Right atrium auricular region (tissue), 2 donors: ENCODE measurements at regions not wholly inside any gene's neighbourhood (a gene's known extent, or its start where the extent isn't known, plus 50 kb on each side); places are given as distances from the start of the nearest gene placed in this dataset.

ENCODE experiments used
- DNase-seq: peaks from one replicate; pipeline ENCODE4 v3.0.0-alpha.2; 2019; ENCODE audit warnings: low spot score
- H3K27ac ChIP-seq, 2 donors: fragments of 200-600 bp; sonication (generic); 1 replicate in 1 of 2; 2 replicates in 1 of 2; pipeline ENCODE4 v1.5.1; 2016 to 2019
- H3K27me3 ChIP-seq, 2 donors: fragments of 200-600 bp; sonication (generic); one replicate each; pipeline versions ENCODE4 v1.5.1 to v1.6.0; 2017 to 2019
- H3K36me3 ChIP-seq: fragments of 200-600 bp; sonication (generic); one replicate; pipeline ENCODE4 v1.5.1; 2016
- H3K4me1 ChIP-seq, 2 donors: fragments of 200-600 bp; sonication (generic); one replicate each; pipeline versions ENCODE4 v1.5.1 to v1.6.0; 2017 to 2019
- H3K4me3 ChIP-seq, 2 donors: fragments of 200-600 bp; sonication (generic); 1 replicate in 1 of 2; 2 replicates in 1 of 2; pipeline ENCODE4 v1.5.1; 2017 to 2019; ENCODE audit warnings: mild to moderate bottlenecking in 1 of 2, moderate library complexity in 1 of 2
- H3K9me3 ChIP-seq, 2 donors: fragments of 200-600 bp; sonication (generic); one replicate each; pipeline ENCODE4 v1.5.1; 2019
- TF ChIP-seq, protein P1 (sequence below), 2 donors: fragments of 200-600 bp; sonication (generic); IDR thresholded peaks; one replicate each; pipeline ENCODE4 v1.5.1; 2019; ENCODE audit warnings: antibody characterized with exemption in 2 of 2

DNA sequence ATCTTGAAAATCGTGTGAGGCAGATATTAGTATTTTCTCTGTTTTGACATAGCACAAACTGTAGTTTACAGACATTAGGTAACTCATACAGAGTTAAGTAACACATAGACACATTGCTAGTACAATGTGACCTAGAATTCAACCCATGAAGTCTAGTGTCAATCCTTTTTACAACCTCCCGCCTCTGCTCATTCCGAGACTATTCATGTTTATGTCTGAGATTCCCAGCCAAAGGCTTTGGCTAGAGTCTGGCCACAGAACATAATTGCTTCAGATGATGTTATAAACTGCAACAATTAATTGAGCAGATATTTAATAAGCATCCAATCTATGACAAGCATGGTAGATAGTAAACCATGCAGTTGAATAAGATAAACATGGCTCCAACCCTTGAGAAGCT, 841.0 kb downstream of the STIM2 start:
- Histone ChIP-seq H3K4me3 (no peak overlapping the region), H3K9me3 (no peaks in the 10 kb centered on the region), H3K27me3 (no peaks in the 10 kb centered on the region), H3K4me1 (no peaks in the 10 kb centered on the region), H3K36me3 (no peaks in the 10 kb centered on the region), H3K27ac (no peak overlapping the region)
- TF ChIP-seq, protein P1, sequence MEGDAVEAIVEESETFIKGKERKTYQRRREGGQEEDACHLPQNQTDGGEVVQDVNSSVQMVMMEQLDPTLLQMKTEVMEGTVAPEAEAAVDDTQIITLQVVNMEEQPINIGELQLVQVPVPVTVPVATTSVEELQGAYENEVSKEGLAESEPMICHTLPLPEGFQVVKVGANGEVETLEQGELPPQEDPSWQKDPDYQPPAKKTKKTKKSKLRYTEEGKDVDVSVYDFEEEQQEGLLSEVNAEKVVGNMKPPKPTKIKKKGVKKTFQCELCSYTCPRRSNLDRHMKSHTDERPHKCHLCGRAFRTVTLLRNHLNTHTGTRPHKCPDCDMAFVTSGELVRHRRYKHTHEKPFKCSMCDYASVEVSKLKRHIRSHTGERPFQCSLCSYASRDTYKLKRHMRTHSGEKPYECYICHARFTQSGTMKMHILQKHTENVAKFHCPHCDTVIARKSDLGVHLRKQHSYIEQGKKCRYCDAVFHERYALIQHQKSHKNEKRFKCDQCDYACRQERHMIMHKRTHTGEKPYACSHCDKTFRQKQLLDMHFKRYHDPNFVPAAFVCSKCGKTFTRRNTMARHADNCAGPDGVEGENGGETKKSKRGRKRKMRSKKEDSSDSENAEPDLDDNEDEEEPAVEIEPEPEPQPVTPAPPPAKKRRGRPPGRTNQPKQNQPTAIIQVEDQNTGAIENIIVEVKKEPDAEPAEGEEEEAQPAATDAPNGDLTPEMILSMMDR (IDR thresholded peaks at IDR 0.05): no peak
- DNase-seq: no peak

DNA sequence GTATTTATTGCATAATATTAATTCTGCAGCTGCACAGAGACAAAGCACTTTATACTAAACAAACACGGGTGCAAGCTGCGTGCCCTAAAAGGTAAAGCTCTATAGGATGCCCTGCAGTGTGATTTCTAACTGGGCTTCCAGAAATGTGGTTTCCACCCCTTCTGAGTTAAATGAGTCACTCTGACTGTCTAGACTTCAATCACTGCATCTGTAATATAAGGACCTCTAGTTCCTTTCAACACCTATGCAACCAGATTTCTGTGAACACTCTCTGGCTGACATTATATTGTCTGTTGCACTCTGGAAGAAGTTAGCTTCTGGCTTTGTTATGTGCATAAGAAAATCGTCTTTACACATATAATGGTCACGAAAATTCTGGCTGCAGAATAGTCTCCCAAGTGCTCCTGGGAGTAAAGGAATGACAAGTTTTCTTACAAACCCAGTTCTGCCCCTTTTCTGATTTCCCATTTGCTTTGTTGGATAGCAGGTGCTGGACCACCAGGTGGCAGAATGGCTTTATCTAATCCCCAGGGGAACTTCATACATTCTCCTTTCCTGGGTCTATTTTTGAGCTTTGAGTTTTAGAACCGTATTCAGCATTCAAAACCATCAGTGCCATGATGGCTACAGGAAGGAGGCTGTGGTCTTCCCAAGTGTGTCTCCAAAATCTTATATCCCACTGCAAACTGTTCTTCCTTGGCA, 842.2 kb downstream of the STIM2 start:
- H3K9me3 ChIP-seq: no peaks in the 10 kb centered on the region
- no peaks in the 10 kb centered on the region for H3K27me3 ChIP-seq
- no peak overlapping the region for H3K4me3 ChIP-seq
- no peaks in the 10 kb centered on the region for H3K36me3 ChIP-seq
- no peaks in the 10 kb centered on the region for H3K4me1 ChIP-seq
- TF ChIP-seq, protein P1 (IDR thresholded peaks at IDR 0.05): no peak
- no peak for DNase-seq
- no peak overlapping the region for H3K27ac ChIP-seq

DNA sequence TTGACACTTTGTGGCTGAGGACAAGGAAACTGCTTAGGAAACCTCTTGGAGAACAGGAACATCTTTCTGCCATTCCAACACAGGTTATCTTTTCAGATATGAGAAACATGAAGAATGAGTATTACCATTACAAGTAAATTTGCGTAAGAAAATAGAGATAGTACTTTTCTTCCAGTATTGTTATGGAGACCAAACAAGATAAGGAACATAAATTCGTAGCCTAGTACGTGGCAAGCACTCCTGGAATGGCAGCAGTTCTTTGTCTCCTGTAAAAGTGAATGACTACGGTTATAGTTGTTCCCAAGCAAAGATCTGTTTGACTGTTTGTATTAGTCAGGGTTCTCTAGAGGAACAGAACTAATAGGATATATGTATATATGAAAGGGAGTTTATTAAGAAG, 843.1 kb downstream of the STIM2 start:
- no peaks in the 10 kb centered on the region for H3K9me3 ChIP-seq
- H3K27ac ChIP-seq: no peak overlapping the region
- TF ChIP-seq, protein P1 (IDR thresholded peaks at IDR 0.05): no peak

DNA sequence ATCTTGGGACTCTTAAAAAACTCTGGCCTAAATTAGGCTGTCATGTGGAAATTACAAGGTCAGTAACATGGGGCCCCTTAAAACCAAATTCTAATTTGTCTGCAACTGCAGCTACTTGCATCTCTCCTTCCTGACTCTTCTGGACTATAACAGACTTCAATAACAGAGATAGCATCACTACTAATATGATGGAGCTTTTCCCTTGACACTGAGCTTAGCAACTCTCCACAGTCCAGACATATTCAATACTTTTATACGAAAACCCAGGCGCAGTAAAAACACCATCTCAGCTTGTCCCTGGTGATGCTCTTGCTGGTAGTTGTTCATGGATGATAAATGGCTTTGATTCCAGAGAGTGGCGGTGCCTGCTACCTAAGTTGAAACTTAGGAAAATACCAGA, 850.4 kb downstream of the STIM2 start:
- H3K27me3 ChIP-seq: no peaks in the 10 kb centered on the region
- no peak overlapping the region for H3K27ac ChIP-seq
- no peaks in the 10 kb centered on the region for H3K9me3 ChIP-seq
- H3K4me3 ChIP-seq: no peak overlapping the region
- H3K4me1 ChIP-seq: no peaks in the 10 kb centered on the region
- TF ChIP-seq, protein P1 (IDR thresholded peaks at IDR 0.05): no peak
- no peak for DNase-seq
- no peaks in the 10 kb centered on the region for H3K36me3 ChIP-seq

More for the DNA sequence above, 843.1 kb downstream of the STIM2 start:
- H3K27me3 ChIP-seq: no peaks in the 10 kb centered on the region
- DNase-seq: no peak
- H3K4me1 ChIP-seq: no peaks in the 10 kb centered on the region
- no peak overlapping the region for H3K4me3 ChIP-seq
- H3K36me3 ChIP-seq: no peaks in the 10 kb centered on the region

DNA sequence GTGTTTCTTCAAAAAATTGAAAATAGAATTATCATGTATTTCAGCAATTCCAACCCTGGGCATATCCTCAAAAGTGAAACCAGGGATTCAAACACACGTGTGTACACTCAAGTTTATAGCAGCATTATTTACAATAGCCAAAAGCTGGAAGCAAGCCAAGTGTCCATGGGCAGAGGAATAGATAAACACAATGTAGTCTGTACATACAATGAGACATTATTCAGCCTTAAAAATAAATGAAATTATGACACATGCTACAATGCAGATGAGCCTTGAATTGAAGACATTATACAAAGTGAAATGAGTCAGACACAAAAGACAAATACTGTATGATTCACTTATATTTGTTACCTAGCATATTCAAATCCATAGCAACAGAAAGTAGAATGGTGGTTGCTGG, 853.4 kb downstream of the STIM2 start:
- DNase-seq: no peak
- H3K4me1 ChIP-seq: no peaks in the 10 kb centered on the region
- no peaks in the 10 kb centered on the region for H3K27me3 ChIP-seq
- no peak overlapping the region for H3K27ac ChIP-seq
- TF ChIP-seq, protein P1 (IDR thresholded peaks at IDR 0.05): no peak
- H3K4me3 ChIP-seq: no peak overlapping the region
- no peaks in the 10 kb centered on the region for H3K9me3 ChIP-seq
- H3K36me3 ChIP-seq: no peaks in the 10 kb centered on the region
